HEK293 (cell line): ENCODE measurements at regions not wholly inside any gene's neighbourhood (a gene's known extent, or its start where the extent isn't known, plus 50 kb on each side); places are given as distances from the start of the nearest gene placed in this dataset.

Experiments
- CTCF ChIA-PET: fragments of 350-600 bp; formaldehyde crosslinking; extraction: SDS; loops from one replicate; lab custom pipeline; 2021; ENCODE audit warnings: antibody characterized with exemption; lab: Yijun Ruan, JAX
- POLR2A ChIA-PET: fragments of 300-600 bp; formaldehyde crosslinking; extraction: SDS; loops from one replicate; lab custom pipeline; 2020; ENCODE audit warnings: antibody characterized with exemption, inconsistent platforms; lab: Yijun Ruan, JAX
- H3K27ac ChIP-seq: fragments of 200-500 bp; sonication (Bioruptor generic); 2 replicates; pipeline ENCODE4 v1.5.1; 2014; ENCODE audit warnings: low read depth, low read length, control low read depth, inconsistent platforms; ENCODE audit errors: extremely low read depth
- H3K36me3 ChIP-seq, 2 experiments: fragments of 200-500 bp in 1 of 2; sonication (Bioruptor generic) in 1 of 2; 1 replicate in 1 of 2; 2 replicates in 1 of 2; pipeline ENCODE4 v1.5.1; 2014 to 2017; ENCODE audit warnings: inconsistent platforms in 2 of 2, low read length in 2 of 2; ENCODE audit not compliant: control insufficient read depth in 2 of 2, insufficient read depth in 1 of 2
- H3K4me1 ChIP-seq: fragments of 200-500 bp; sonication (Bioruptor generic); 2 replicates; pipeline ENCODE4 v1.5.1; 2014; ENCODE audit warnings: mild to moderate bottlenecking, low read length, inconsistent platforms; ENCODE audit not compliant: control insufficient read depth, insufficient read depth
- H3K4me3 ChIP-seq: 2 replicates; pipeline ENCODE4 v1.5.1; 2011; ENCODE audit warnings: low read depth, mild to moderate bottlenecking, control low read depth, low read length, moderate library complexity
- H3K9me3 ChIP-seq: fragments of 200-500 bp; sonication (Bioruptor generic); 2 replicates; pipeline ENCODE4 v1.5.1; 2014; ENCODE audit warnings: low read depth, low read length, inconsistent platforms; ENCODE audit not compliant: control insufficient read depth, insufficient read depth
- GLIS2 ChIP-seq: fragments of 450-650 bp; formaldehyde crosslinking; IDR thresholded peaks from 2 replicates; pipeline ENCODE4 v1.5.1; 2016; ENCODE audit warnings: missing biosample characterization, missing genetic modification characterization
- SP2 ChIP-seq: fragments of 450-650 bp; formaldehyde crosslinking; IDR thresholded peaks from 2 replicates; pipeline ENCODE4 v1.5.1; 2016; ENCODE audit warnings: missing biosample characterization, missing genetic modification characterization
- ZBTB7A ChIP-seq: fragments of 450-650 bp; formaldehyde crosslinking; IDR thresholded peaks from 2 replicates; pipeline ENCODE4 v1.5.1; 2016; ENCODE audit warnings: low read depth, missing biosample characterization, missing genetic modification characterization
- ZBTB8A ChIP-seq: fragments of 450-650 bp; formaldehyde crosslinking; IDR thresholded peaks from 2 replicates; pipeline ENCODE4 v1.5.1; 2016; ENCODE audit warnings: missing biosample characterization, missing genetic modification characterization
- ZEB2 ChIP-seq: fragments of 450-650 bp; formaldehyde crosslinking; IDR thresholded peaks from 2 replicates; pipeline ENCODE4 v1.5.1; 2016; ENCODE audit warnings: missing biosample characterization, missing genetic modification characterization
- ZFHX2 ChIP-seq: fragments of 450-650 bp; formaldehyde crosslinking; conservative IDR thresholded peaks from 2 replicates; pipeline ENCODE4 v1.5.1; 2016; ENCODE audit warnings: missing biosample characterization, missing genetic modification characterization
- ZNF133 ChIP-seq: fragments of 450-650 bp; formaldehyde crosslinking; IDR thresholded peaks from 2 replicates; pipeline ENCODE4 v1.5.1; 2016; ENCODE audit warnings: missing biosample characterization, missing genetic modification characterization
- ZNF148 ChIP-seq: fragments of 450-650 bp; formaldehyde crosslinking; IDR thresholded peaks from 2 replicates; pipeline ENCODE4 v1.5.0; 2017; ENCODE audit warnings: missing biosample characterization, missing genetic modification characterization, borderline replicate concordance
- ZNF292 ChIP-seq: fragments of 450-650 bp; formaldehyde crosslinking; IDR thresholded peaks from 2 replicates; pipeline ENCODE4 v1.5.1; 2016; ENCODE audit warnings: low read depth, missing biosample characterization, missing genetic modification characterization, borderline replicate concordance
- ZNF311 ChIP-seq: fragments of 450-650 bp; formaldehyde crosslinking; IDR thresholded peaks from 2 replicates; pipeline ENCODE4 v1.5.1; 2017; ENCODE audit warnings: missing biosample characterization, missing genetic modification characterization, borderline replicate concordance
- ZNF391 ChIP-seq: fragments of 450-650 bp; formaldehyde crosslinking; IDR thresholded peaks from 2 replicates; pipeline ENCODE4 v1.5.1; 2016; ENCODE audit warnings: low read depth, missing biosample characterization, missing genetic modification characterization, borderline replicate concordance
- ZNF48 ChIP-seq: fragments of 450-650 bp; formaldehyde crosslinking; IDR thresholded peaks from 2 replicates; pipeline ENCODE4 v1.5.1; 2016; ENCODE audit warnings: missing biosample characterization, missing genetic modification characterization
- ZNF529 ChIP-seq: fragments of 450-650 bp; formaldehyde crosslinking; IDR thresholded peaks from 2 replicates; pipeline ENCODE4 v1.5.1; 2017; ENCODE audit warnings: missing genetic modification characterization, missing biosample characterization; ENCODE audit not compliant: insufficient replicate concordance
- ZNF548 ChIP-seq: fragments of 450-650 bp; formaldehyde crosslinking; IDR thresholded peaks from 2 replicates; pipeline ENCODE4 v1.5.1; 2016; ENCODE audit warnings: missing biosample characterization, missing genetic modification characterization
- ZNF560 ChIP-seq: fragments of 450-650 bp; formaldehyde crosslinking; IDR thresholded peaks from 2 replicates; pipeline ENCODE4 v1.5.1; 2017; ENCODE audit warnings: missing biosample characterization, missing genetic modification characterization, borderline replicate concordance
- ZNF623 ChIP-seq: fragments of 450-650 bp; formaldehyde crosslinking; IDR thresholded peaks from 2 replicates; pipeline ENCODE4 v1.5.1; 2016; ENCODE audit warnings: missing biosample characterization, missing genetic modification characterization
- ZNF677 ChIP-seq: fragments of 450-650 bp; IDR thresholded peaks from 2 replicates; pipeline ENCODE4 v1.5.0; 2018; ENCODE audit warnings: missing biosample characterization, mild to moderate bottlenecking, missing genetic modification characterization, moderate library complexity
- TF ChIP-seq, protein P1 (sequence below): fragments of 450-650 bp; formaldehyde crosslinking; IDR thresholded peaks from 2 replicates; pipeline ENCODE4 v1.5.1; 2016; ENCODE audit warnings: missing biosample characterization, missing genetic modification characterization, borderline replicate concordance
- TF ChIP-seq, protein P2 (sequence below): fragments of 450-650 bp; formaldehyde crosslinking; IDR thresholded peaks from 2 replicates; pipeline ENCODE4 v1.5.1; 2016; ENCODE audit warnings: missing biosample characterization, missing genetic modification characterization, borderline replicate concordance
- TF ChIP-seq, protein P3 (sequence below): fragments of 450-650 bp; formaldehyde crosslinking; optimal IDR thresholded peaks from 2 replicates; pipeline ENCODE3; 2016; ENCODE audit warnings: missing biosample characterization, mild to moderate bottlenecking, missing genetic modification characterization
- TF ChIP-seq, protein P4 (sequence below): fragments of 450-650 bp; formaldehyde crosslinking; IDR thresholded peaks from 2 replicates; pipeline ENCODE4 v1.5.1; 2016; ENCODE audit warnings: missing biosample characterization, missing genetic modification characterization

DNA sequence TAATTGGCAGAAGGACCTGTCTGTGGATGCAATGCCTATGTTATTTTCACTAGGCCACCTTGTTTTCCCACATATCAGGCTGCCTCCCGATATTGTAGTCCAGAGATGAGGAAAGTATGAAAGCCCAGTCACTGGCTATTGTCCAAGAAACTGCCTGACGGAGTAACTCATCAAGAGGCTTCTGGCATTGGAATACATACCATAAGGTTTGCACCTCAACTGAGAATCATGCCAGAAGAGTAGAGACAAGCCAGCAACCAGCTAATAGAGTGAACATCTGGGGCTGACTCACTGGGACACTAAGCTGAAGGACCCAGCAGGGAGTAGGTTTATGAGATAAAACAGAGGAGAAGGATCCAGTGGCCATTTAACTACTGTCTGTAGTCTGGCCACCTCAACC, 137.2 kb upstream of the FST start:
- no peaks in the 10 kb centered on the region for H3K36me3 ChIP-seq
- no peak overlapping the region for H3K27ac ChIP-seq
- H3K4me3 ChIP-seq = no peak overlapping the region
- H3K9me3 ChIP-seq = no peaks in the 10 kb centered on the region
- H3K4me1 ChIP-seq = no peaks in the 10 kb centered on the region
- ChIA-PET POLR2A (no interaction called here), CTCF (no interaction called here)
- TF ChIP-seq ZBTB8A (no peak), ZNF133 (tag by site-specific recombination) (no peak), ZNF677 (no peak), ZNF311 (tag by site-specific recombination) (no peak), ZNF391 (tag by site-specific recombination) (no peak), ZNF292 (tag by site-specific recombination) (no peak), ZNF48 (no peak), ZFHX2 (tag by site-specific recombination) (no peak), ZNF623 (tag by site-specific recombination) (no peak)
- TF ChIP-seq, protein P1, sequence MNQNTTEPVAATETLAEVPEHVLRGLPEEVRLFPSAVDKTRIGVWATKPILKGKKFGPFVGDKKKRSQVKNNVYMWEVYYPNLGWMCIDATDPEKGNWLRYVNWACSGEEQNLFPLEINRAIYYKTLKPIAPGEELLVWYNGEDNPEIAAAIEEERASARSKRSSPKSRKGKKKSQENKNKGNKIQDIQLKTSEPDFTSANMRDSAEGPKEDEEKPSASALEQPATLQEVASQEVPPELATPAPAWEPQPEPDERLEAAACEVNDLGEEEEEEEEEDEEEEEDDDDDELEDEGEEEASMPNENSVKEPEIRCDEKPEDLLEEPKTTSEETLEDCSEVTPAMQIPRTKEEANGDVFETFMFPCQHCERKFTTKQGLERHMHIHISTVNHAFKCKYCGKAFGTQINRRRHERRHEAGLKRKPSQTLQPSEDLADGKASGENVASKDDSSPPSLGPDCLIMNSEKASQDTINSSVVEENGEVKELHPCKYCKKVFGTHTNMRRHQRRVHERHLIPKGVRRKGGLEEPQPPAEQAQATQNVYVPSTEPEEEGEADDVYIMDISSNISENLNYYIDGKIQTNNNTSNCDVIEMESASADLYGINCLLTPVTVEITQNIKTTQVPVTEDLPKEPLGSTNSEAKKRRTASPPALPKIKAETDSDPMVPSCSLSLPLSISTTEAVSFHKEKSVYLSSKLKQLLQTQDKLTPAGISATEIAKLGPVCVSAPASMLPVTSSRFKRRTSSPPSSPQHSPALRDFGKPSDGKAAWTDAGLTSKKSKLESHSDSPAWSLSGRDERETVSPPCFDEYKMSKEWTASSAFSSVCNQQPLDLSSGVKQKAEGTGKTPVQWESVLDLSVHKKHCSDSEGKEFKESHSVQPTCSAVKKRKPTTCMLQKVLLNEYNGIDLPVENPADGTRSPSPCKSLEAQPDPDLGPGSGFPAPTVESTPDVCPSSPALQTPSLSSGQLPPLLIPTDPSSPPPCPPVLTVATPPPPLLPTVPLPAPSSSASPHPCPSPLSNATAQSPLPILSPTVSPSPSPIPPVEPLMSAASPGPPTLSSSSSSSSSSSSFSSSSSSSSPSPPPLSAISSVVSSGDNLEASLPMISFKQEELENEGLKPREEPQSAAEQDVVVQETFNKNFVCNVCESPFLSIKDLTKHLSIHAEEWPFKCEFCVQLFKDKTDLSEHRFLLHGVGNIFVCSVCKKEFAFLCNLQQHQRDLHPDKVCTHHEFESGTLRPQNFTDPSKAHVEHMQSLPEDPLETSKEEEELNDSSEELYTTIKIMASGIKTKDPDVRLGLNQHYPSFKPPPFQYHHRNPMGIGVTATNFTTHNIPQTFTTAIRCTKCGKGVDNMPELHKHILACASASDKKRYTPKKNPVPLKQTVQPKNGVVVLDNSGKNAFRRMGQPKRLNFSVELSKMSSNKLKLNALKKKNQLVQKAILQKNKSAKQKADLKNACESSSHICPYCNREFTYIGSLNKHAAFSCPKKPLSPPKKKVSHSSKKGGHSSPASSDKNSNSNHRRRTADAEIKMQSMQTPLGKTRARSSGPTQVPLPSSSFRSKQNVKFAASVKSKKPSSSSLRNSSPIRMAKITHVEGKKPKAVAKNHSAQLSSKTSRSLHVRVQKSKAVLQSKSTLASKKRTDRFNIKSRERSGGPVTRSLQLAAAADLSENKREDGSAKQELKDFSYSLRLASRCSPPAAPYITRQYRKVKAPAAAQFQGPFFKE = no peak
- TF ChIP-seq, protein P2, sequence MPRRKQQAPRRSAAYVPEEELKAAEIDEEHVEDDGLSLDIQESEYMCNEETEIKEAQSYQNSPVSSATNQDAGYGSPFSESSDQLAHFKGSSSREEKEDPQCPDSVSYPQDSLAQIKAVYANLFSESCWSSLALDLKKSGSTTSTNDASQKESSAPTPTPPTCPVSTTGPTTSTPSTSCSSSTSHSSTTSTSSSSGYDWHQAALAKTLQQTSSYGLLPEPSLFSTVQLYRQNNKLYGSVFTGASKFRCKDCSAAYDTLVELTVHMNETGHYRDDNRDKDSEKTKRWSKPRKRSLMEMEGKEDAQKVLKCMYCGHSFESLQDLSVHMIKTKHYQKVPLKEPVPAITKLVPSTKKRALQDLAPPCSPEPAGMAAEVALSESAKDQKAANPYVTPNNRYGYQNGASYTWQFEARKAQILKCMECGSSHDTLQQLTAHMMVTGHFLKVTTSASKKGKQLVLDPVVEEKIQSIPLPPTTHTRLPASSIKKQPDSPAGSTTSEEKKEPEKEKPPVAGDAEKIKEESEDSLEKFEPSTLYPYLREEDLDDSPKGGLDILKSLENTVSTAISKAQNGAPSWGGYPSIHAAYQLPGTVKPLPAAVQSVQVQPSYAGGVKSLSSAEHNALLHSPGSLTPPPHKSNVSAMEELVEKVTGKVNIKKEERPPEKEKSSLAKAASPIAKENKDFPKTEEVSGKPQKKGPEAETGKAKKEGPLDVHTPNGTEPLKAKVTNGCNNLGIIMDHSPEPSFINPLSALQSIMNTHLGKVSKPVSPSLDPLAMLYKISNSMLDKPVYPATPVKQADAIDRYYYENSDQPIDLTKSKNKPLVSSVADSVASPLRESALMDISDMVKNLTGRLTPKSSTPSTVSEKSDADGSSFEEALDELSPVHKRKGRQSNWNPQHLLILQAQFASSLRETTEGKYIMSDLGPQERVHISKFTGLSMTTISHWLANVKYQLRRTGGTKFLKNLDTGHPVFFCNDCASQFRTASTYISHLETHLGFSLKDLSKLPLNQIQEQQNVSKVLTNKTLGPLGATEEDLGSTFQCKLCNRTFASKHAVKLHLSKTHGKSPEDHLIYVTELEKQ (tag by site-specific recombination) = no peak
- TF ChIP-seq, protein P3, sequence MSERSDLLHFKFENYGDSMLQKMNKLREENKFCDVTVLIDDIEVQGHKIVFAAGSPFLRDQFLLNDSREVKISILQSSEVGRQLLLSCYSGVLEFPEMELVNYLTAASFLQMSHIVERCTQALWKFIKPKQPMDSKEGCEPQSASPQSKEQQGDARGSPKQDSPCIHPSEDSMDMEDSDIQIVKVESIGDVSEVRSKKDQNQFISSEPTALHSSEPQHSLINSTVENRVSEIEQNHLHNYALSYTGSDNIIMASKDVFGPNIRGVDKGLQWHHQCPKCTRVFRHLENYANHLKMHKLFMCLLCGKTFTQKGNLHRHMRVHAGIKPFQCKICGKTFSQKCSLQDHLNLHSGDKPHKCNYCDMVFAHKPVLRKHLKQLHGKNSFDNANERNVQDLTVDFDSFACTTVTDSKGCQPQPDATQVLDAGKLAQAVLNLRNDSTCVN = no peak
- TF ChIP-seq, all 188 proteins: peak for 0

- POLR2A ChIA-PET = no interaction called here
- no peaks in the 10 kb centered on the region for H3K4me1 ChIP-seq
- no peaks in the 10 kb centered on the region for H3K9me3 ChIP-seq
- TF ChIP-seq, protein P4, sequence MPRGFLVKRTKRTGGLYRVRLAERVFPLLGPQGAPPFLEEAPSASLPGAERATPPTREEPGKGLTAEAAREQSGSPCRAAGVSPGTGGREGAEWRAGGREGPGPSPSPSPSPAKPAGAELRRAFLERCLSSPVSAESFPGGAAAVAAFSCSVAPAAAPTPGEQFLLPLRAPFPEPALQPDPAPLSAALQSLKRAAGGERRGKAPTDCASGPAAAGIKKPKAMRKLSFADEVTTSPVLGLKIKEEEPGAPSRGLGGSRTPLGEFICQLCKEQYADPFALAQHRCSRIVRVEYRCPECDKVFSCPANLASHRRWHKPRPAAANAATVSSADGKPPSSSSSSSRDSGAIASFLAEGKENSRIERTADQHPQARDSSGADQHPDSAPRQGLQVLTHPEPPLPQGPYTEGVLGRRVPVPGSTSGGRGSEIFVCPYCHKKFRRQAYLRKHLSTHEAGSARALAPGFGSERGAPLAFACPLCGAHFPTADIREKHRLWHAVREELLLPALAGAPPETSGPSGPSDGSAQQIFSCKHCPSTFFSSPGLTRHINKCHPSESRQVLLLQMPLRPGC (tag by site-specific recombination) = no peak
- TF ChIP-seq ZNF548 (tag by site-specific recombination) (no peak), GLIS2 (tag by site-specific recombination) (no peak), ZEB2 (no peak), ZNF560 (tag by site-specific recombination) (no peak), ZBTB7A (tag by site-specific recombination) (no peak), SP2 (tag by site-specific recombination) (no peak), ZNF148 (tag by site-specific recombination) (no peak), ZNF529 (tag by site-specific recombination) (no peak)
Measured at GRCh38 chr5:53350368-53350767, 130.1 kb upstream of the FST start.

More at GRCh38 chr5:53350368-53350767, 130.1 kb upstream of the FST start:
- Histone ChIP-seq H3K27ac (no peak overlapping the region), H3K36me3 (no peaks in the 10 kb centered on the region), H3K4me3 (no peak overlapping the region)
- CTCF ChIA-PET = interaction anchor here (0.7 to 0.9 kb wide), 2 partner anchors 8 to 180 kb away, joined by 3 read pairs; no protein-coding TSS in a partner anchor
